ENCODE measurements at regions not wholly inside any gene's neighbourhood (a gene's known extent, or its start where the extent isn't known, plus 50 kb on each side); places are given as distances from the start of the nearest gene placed in this dataset.

DNA sequence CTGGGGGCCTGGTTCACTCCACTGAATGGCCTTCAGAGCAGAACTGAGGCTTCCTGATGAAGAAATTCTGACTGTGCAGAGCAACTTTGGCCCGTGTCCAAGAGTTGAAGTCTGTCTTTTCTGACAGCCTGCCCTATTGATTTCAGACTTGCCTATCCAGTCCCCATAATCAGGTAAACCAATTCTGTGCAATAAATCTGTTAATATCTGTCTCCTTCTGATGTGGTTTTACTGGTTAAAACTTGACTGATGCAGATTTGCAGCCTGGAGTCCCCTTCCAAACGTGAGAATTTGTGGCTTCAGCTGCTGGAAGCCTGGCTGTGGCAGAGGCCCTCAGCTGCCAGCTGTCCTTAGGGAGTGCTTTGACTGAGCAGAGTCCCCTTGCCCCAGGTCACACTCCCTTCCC lies 283.9 kb upstream of the ANKRD55 start:
- TF ChIP-seq GATA3 (IDR thresholded peaks at IDR 0.05; ENCODE audit: low read depth, low read length): no peak
- TF ChIP-seq GATA2 (IDR thresholded peaks at IDR 0.05; ENCODE audit: low read depth, low read length): no peak; the same call in 1 of the 2 replicates

All from SH-SY5Y (cell line).